HG02610 (cell line): ENCODE measurements at regions not wholly inside any gene's neighbourhood (a gene's known extent, or its start where the extent isn't known, plus 50 kb on each side); places are given as distances from the start of the nearest gene placed in this dataset.

Experiments
- ATAC-seq: cut with Tn5 transposase; IDR thresholded peaks from one replicate; pipeline ENCODE4 v1.9.1; 2021; ENCODE audit warnings: mild to moderate bottlenecking, moderate library complexity; ENCODE audit not compliant: unreplicated experiment

DNA sequence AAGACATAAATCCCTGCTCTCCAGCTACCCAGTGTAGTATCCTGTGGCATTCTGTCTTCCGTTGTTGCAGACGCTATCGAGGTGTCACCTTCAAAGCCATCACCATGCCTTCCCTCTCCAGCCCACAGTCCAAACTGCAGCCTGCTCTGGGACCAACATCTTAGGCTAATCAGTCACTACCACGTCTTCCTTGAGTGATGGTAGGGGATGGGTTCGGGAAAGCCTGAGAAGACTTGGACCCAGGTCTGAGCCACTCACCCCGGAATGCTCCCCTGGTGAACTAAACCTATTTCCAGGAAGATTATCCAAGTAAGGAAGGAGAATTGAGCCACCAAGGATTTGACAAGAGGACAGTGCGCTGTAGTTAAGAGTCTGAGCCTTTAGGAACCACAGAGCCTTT lies 52.9 kb upstream of the IRX1 start:
- no peak for ATAC-seq

- no peak for ATAC-seq
These were observed 53.5 kb upstream of the IRX1 start for GRCh38 chr5:3542158-3542557.

- no peak for ATAC-seq
These were observed 56.7 kb upstream of the IRX1 start for GRCh38 chr5:3538886-3539285.

GRCh38 chr5:3537942-3538341 lies 57.7 kb upstream of the IRX1 start:
- ATAC-seq = no peak

DNA sequence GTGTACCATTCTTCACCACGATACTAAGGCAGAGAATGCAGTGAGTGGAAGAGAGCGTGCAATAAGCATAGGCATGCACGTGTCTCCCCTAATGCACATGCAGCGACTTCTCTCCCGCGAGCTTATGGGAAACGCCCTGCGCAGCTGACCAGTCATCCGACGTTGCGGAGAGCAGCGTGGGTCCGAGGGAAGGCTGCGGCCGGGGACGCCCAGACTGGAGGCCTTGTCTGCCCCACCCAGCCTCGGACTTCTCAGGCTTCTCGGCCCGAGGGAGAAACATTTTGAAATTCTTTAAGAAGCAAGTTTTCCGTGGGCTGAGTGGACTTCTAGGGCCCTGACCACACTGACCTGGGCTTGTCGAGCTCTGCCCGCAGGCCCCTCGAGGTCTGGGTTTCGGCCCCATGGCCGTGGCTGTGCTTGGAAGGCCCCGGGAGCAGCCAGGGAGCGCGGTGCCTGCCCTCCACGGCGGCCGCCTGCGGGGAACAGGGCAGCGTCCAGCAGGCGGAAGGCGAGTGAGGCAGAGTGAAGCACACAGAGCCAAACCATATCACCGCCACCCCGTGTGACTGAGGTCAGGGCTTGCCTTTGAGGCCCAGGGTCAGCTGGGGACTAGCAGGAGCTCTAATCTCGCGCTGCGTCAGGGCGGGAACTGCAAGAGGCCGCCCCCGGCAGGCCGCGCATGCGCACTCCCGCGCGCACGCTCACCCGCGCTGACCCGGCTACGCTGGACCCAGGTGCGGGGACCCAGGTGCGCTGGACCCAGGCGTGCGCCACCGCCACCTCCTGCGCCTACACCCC lies 60.0 kb upstream of the IRX1 start:
- ATAC-seq = no peak

- no peak for ATAC-seq
These were observed 60.6 kb upstream of the IRX1 start for GRCh38 chr5:3534997-3535396.

GRCh38 chr5:3531320-3531986 lies 64.2 kb upstream of the IRX1 start:
- ATAC-seq = no peak

- ATAC-seq = no peak
These were observed 65.4 kb upstream of the IRX1 start for GRCh38 chr5:3530251-3530650.

DNA sequence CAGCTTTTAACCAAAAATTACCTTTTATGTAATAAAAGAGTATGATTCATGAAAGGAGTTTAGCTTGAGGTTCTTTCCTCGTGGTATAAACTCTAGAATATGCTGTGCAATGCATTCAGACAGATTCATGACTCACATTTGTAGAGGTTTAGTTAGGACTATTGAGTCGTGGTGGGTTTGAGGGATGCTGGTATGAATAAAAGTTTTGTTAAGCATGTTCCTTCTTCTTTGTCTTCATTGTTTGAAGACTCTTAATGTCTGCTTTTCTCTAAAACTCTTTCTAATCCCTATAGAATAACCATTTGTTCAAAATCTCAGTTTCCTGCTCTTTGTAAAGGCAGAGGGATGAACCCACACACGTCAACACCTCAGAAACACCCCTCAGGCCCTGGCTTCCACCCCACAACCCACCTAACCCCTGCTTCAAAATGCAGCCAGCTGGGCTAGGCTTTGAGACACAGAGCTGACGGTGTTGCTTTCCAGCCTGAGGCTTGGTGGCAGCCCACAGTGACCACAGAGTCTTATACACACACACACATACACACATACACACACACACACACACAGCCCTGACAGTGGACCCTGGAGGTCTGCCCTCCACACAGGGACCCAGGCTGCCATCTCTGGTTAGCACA lies 69.0 kb upstream of the IRX1 start:
- ATAC-seq = no peak

GRCh38 chr5:3522491-3522890 lies 73.1 kb upstream of the IRX1 start:
- no peak for ATAC-seq

GRCh38 chr5:3518576-3518975 lies 77.1 kb upstream of the IRX1 start:
- ATAC-seq = no peak

- no peak for ATAC-seq
These were observed 77.6 kb upstream of the IRX1 start for GRCh38 chr5:3518051-3518450.

GRCh38 chr5:3517348-3517747 lies 78.3 kb upstream of the IRX1 start:
- no peak for ATAC-seq

GRCh38 chr5:3512361-3513095 lies 83.1 kb upstream of the IRX1 start:
- no peak for ATAC-seq

DNA sequence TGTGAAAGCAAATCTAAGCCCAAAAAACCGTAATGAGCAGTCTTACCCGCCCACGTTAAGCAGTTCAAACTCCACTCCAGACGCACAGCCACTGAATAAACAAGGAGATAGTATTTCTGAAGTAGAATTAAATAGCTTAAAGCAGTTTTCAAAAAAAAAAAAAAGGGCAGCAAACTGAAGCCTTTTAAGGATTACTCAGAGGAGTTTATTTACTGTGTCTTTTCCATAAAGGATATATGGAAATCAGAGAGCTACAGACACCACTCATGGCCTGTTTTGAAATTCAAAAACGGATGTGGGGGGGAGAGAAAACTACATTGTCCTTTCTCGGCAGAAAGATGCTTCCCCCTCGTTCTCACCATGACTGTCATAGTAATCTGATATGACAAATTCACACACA lies 83.7 kb upstream of the IRX1 start:
- ATAC-seq = no peak

GRCh38 chr5:3511519-3511918 lies 84.1 kb upstream of the IRX1 start:
- ATAC-seq = no peak

DNA sequence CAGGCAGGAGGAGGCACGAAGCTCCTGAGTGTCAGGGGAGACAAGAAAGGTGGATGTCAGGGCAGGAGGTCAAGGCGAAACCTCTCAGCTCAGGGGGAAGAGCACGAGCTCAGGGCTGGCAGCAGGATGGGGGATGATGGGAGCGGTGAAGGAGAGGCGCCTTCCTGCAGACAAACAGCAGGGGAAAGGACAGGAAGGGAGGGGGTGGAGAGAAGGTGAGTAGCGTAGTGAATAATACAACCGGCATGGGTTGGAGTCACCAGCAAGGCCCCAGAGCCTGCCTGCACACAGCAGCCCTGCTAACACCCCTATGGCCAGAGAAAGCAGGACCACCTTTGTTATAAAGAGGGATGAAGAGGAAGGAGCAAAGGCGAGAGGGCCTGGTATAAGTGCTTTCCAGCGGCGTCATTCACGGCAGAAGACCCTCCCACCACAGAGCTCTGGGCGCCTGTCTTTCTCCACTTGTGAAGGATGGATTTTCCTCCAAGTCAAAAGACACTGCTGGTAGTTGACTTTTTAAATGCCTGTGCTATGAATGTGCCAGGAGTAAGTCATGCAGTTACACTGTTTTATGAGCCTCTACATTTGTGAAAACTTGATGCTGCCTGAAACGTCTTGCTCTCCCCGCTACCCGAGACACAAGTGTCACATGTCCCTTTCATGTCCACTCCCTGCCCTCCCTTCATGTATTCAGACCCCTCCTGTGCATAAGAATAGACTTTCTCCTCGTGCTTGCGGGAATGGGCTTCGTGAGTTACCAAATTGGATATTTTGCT lies 84.8 kb upstream of the IRX1 start:
- ATAC-seq = no peak

DNA sequence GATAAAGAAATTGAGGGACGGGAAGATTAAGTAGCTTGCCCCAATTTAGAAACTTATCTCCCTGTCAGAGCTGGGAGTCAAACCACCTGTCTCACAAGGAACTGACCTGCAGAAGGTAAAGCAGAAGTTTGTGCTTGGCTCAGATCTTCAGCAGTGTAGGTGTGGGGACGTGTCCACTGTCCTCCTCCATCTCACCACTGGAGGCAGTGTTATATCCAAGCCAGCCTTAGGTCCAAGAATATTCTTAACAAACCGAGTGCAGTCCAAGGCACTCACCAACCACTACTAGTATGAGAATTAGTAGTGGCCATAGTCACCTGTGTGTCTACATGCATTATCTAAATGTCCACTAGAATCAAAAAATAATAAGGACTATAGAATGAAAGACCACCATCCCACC lies 86.3 kb upstream of the IRX1 start:
- ATAC-seq = no peak

- no peak for ATAC-seq
These were observed 87.2 kb upstream of the IRX1 start for GRCh38 chr5:3508395-3508794.

DNA sequence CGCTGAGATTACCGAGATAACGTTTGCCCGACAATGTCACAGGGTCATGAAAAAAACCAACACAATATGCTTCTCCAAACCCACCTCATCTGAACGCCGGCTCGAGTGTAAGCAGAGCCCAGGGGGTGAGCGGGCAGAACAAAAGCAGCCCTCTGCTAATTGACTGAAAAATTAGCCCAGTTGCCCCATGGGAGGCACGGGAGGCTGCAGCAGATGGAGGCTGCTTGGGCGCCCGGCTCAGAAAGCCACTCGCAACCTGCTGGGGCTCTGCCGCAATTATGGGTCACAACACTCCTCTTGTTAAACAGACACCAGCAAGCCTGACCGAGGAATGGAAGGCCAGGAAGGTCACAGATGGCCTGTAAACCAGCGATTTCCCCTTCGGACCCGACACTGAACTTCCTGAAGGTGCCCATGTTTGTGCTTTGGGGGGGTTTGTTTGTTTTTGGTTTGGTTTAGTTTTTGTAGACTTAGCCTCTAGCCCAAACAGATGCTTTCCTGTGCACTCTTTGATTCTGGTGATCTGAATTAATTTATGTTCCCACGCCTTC lies 104.6 kb upstream of the IRX1 start:
- no peak for ATAC-seq
